Retinal pigment epithelial cell (primary cell): ENCODE measurements at regions not wholly inside any gene's neighbourhood (a gene's known extent, or its start where the extent isn't known, plus 50 kb on each side); places are given as distances from the start of the nearest gene placed in this dataset.

Experiments
- DNase-seq: peaks from one replicate; pipeline ENCODE4 v3.0.0-alpha.2; 2010; ENCODE audit warnings: low read depth
- H3K4me3 ChIP-seq: 2 replicates; pipeline ENCODE4 v1.5.1; 2011; ENCODE audit warnings: mild to moderate bottlenecking, low read length, control low read depth, moderate library complexity
- TF ChIP-seq, protein P1 (sequence below): conservative IDR thresholded peaks from 2 replicates; pipeline ENCODE4 v1.5.1; 2011; ENCODE audit warnings: low read depth, low read length, control low read depth, inconsistent platforms

DNA sequence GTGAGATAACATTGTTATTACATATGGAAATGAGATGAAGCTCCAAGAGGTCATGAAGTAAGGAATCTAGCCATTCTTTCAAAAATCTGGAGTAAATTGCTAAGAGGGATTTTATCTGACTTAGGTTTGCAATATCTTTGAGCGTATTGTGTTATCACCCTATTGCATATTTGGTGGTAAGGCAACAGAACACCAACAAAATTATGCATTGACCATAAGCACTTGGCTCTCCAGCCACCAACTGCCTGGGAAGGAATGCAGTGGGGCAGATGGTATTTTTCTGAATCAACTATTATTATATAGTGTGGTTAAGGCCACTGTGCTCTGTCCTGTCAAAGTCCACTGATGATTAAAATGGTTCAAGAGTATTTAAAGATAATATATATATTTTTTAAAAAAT is 287.9 kb upstream of the SEMA6D start:
- DNase-seq: no peak

GRCh38 chr15:47431501-47431900 is 285.8 kb upstream of the SEMA6D start:
- TF ChIP-seq, protein P1, sequence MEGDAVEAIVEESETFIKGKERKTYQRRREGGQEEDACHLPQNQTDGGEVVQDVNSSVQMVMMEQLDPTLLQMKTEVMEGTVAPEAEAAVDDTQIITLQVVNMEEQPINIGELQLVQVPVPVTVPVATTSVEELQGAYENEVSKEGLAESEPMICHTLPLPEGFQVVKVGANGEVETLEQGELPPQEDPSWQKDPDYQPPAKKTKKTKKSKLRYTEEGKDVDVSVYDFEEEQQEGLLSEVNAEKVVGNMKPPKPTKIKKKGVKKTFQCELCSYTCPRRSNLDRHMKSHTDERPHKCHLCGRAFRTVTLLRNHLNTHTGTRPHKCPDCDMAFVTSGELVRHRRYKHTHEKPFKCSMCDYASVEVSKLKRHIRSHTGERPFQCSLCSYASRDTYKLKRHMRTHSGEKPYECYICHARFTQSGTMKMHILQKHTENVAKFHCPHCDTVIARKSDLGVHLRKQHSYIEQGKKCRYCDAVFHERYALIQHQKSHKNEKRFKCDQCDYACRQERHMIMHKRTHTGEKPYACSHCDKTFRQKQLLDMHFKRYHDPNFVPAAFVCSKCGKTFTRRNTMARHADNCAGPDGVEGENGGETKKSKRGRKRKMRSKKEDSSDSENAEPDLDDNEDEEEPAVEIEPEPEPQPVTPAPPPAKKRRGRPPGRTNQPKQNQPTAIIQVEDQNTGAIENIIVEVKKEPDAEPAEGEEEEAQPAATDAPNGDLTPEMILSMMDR: no peak
- H3K4me3 ChIP-seq: no peak overlapping the region
- no peak for DNase-seq

More for the DNA sequence above, 287.9 kb upstream of the SEMA6D start:
- TF ChIP-seq, protein P1: no peak
- H3K4me3 ChIP-seq: no peak overlapping the region

- H3K4me3 ChIP-seq: no peak overlapping the region
- no peak for DNase-seq
- TF ChIP-seq, protein P1: no peak
Measured at GRCh38 chr15:47432826-47433225, 284.5 kb upstream of the SEMA6D start.

DNA sequence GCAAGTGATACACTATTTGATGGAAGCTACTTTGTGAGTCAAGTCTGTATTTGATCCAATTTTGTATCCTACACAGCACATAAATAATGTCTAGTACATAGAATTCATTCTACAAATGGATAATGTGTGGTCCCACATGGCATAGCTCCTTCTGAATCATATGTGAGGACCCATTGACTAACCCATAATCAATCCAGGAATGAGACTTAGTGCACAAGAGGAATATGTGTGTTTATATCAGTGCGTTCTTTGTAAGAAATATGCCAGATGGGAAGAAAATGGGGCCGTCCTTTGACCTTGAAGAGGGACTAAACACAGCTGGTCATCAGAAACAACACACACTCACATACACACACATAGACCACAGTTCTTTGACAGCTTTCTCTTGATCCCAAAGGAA is 282.7 kb upstream of the SEMA6D start:
- DNase-seq: no peak
- no peak overlapping the region for H3K4me3 ChIP-seq
- TF ChIP-seq, protein P1: no peak

DNA sequence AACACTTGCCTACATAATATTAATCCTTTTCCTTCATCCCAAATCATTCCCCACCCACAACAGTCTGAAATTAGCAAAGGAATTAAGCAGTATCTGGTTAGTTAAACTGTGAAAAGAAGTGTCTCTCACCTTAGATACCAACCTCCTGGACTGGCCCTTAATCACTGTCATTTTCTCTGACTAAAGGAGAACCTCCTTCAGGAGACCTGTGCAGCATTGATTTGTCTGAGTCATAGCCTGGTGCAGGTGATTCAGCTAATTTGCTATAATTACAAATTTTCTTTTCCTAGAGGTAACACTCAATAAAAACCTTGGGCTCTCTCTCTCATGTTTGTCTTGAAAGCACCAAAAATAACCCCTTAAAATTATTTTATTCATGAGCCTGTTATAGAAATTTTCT is 279.8 kb upstream of the SEMA6D start:
- H3K4me3 ChIP-seq: no peak overlapping the region
- no peak for DNase-seq
- TF ChIP-seq, protein P1: no peak

DNA sequence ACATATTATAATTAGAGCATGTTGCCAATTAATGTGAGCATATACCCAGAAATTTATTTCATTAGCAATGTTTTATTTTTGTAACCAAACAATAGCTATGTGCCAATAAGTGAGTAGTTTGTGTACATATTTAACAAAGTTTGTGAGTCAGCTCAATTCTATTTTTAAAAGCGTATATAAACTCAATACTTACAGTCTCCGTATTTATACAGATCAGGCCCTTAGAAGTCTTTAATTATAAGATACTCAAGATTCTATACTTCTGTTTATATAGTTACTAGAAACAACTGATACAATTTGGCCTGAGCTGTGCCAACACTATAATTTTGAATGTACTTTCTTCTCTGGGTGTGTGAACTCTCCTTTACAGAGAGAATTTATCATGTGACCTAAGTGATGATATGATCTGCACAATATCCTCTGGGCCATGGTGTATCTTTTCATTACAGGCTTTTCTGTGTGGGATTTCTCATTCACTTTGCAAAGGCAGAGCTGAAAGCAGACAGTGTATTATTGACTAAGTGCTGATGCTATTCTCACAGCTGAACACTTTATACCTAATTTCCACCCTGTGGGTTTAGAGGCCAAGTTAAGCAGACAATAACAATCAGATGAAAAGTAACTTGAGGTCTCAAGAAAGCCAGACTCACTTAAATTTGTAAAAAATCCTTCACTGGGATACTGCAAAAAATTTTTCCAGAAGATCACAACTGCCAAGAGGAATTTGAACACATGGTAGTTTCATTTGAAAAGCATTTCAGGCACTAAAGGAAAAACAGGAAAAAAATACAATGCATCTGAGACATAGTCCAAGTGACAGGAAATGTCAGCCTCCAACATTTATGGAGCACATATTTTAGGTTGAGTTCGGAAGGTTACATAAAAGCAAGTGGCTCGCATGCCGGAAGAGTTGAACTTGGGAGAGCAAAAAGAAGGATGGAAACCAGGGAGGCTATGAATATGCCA is 277.9 kb upstream of the SEMA6D start:
- no peak for DNase-seq
- TF ChIP-seq, protein P1: no peak

GRCh38 chr15:47442371-47442770 is 274.9 kb upstream of the SEMA6D start:
- no peak for DNase-seq
- TF ChIP-seq, protein P1: no peak
- H3K4me3 ChIP-seq: no peak overlapping the region

More for the DNA sequence above, 277.9 kb upstream of the SEMA6D start:
- H3K4me3 ChIP-seq: no peak overlapping the region
